AG08395 (cell line): ENCODE measurements at regions not wholly inside any gene's neighbourhood (a gene's known extent, or its start where the extent isn't known, plus 50 kb on each side); places are given as distances from the start of the nearest gene placed in this dataset.
A peak's percentile ranks its signal among the peaks of the same experiment; 100 is the strongest.

Experiments
- DNase-seq: peaks from one replicate; pipeline ENCODE4 v3.0.0; 2012; ENCODE audit warnings: mixed read lengths, low spot score

DNA sequence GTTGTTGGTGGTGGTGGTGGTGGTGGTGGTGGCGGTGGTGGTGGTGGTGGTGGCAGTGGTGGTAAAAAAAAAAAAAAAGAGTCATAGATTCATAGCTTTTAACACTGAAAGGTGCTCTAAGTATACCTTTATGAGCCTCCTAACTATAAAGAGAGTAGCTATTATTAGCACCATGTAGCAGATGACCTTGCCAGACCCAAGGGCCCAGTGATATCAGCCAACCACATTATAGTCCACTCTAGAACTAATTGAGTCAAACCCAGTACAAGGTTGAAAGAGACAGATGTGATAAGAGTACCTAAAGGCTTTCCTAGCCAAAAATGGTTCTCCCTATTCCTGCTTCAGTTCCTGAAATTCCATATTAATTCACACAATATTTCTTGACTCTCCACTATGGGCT, 245.3 kb downstream of the HACE1 start:
- no peak for DNase-seq

DNA sequence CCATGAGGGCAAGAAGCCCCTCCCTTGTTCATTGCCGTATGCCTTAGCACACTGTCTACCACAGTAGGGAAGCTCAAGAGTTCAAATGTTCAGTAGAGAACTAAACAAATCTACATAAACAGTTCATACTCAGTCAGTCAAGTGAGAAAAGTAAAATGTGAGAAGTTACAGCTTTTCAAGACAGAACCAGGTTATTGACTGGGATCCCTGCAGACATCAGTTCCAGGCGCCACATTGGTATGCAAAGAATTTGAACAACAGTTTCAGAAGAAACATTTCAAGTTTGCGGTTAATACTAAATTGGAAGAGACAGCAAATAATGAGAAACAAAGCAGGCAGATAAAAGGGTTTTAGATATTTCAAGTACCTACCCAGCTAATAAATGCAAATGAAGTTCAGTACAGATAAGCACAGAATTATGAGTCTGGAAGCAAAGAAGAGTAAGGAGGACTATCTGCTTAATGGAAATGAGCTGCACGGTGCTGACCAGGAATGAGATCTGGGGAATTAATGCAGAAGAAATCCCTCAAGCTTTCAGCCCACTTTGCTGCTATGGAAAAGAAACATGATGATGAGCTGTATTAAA, 246.2 kb downstream of the HACE1 start:
- peak; percentile 11 for DNase-seq

DNA sequence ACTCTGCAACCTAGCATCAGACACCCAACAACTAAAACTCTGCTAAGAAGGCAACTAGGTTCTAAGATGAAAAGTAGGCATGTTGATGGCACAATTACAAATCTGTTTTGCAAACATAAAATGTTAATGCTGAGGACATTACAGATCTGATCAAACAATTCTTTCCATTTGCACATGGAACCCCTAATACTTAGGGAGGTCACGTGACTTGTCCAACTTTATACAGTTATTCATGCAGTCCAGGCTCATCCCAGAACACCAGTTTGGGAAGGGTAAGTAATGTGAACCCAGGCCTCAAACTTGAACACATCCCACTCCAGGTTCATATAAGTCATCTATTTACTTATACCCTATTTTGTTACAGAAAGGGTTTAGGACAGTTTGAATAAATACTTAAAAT, 247.2 kb downstream of the HACE1 start:
- DNase-seq: no peak

DNA sequence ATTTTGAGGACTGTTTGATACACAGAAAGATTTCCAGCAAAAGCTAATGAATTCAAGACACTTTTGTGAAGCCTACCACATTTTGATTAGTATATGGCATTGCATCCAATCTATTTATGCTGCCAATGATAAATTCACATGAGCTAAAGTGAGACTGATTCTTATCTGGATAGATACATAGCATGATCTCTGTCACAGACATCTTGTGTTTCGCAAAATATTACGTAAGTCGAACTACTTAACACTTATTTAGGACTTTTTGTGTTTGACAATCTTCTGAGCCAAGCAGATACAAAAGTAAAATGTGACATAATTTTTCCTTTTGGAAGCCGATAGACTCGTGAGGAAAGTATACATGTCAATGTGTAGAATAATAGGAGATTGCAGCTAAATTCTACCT, 251.6 kb downstream of the HACE1 start:
- no peak for DNase-seq

DNA sequence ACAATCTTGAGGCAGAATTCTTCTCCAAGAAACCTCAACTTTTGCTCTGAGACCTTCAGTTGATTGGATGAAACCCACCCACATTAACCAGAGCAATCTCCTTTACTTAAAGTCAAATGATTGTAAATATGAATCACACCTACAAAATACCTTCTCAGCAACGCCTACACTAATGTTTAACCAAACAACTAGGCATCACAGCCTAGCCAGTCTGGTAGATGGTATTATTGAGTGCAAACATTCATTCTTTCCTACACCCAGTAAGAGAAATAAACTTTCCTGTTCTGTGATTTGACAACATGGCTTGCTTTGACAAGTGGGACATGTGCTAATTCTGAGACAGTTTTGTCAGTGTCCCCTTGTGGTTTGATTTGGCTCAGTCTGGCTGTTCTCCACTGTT, 252.2 kb downstream of the HACE1 start:
- no peak for DNase-seq

DNA sequence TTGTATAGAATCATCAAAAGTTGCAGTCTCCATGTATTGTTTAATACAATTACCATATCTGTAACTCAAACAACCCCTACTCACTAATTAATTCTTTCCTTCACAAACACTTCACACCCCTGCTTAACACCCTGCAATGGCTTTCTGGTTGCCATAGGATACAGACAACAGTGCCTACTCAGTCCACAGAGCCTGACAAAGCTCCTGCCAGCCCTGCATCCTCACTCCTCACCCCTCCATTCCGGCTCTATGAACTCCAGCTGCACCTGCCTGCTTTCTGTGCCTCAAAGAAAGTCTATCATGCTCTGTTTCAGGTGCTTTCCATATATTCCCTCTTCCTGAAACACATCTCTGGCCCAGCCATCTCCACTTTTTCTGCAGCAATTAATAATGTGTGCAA, 253.4 kb downstream of the HACE1 start:
- DNase-seq: no peak

DNA sequence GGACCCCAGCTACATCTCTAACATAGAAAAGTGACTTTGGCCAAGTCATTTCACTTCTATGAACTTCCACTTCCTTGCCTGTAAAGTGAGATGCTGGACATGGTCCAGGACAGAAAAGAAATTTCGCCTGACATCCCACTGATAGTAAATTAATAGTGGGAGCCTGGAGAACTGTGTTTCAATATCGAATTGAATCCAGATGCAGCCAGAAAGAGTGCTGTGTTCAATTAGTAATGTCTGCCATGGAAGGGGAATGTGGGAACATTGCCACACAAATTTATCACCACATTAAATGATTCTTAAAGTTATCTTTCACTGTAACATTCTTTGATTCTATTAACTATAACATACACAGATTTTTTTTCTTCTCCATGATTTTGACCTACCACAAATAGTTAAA, 255.0 kb downstream of the HACE1 start:
- no peak for DNase-seq

DNA sequence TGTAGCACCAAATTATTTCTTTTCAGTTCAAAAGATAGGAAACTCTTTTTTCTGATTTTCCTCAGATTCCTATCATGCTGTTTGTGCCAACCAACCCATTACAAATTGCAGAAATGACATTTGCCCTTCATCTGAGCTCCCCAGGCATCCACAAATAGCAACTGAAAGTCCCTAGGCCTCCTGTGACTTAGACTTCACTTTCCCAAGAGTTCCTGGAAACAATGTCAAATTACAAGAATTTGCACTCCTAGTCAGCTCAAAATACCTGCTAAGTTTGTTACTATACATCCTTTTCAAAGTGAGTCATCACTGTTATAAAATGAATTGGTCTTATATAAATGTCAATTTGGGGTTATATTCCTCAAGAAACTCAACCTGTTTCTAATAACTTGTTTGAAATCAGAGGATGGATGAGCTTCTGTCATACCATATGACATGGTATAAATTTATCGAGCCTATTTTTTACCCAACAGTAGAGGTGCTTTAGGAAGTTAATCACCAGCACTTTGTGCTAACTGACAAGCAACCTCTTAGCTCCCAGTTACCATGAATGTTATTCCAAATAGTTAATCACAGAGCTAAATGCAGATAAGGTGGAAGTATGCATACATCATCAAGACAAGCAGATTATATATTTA, 256.5 kb downstream of the HACE1 start:
- no peak for DNase-seq

DNA sequence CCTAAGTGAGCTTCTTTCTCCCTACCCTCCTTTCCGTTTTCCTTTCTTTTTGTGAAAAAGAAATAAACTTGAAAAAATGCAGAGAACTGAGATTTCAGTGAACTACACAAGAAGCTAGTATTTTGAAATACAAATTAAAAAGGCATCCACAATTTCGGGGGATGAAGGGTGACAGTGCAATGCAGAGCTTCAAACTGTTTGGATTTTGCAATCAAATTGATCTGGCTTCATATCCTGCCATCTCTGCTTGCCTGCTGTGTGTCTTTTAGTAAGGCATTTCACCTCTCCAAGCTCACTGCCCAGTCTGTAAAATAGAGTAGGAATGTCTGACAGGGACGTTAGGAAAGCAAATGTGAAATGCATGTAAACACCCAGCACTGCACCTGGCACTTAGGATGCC, 258.0 kb downstream of the HACE1 start:
- no peak for DNase-seq

DNA sequence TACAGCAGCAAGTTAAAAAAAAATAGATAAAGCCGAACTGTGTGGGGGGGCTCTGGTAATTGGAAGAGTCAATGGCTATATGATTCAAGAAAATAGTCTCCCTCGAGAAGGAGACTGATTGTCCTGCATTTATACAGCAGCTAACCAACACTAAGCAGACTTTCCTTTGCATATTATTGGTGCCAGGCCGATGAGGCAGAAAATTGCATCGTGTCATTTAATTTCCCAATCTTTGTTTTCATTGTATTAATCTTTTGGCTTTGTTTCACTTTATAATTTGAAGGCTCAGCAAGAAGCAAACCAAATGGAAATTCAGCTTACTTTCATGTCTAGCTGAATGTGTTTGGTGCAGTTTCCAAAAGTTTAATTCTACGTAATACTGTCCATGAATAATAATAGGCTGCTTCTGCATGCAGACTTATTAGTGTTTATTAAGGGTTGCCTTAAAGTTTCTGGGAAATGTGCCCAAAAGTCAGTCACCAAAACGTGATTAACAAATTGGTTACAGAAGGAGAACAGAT, 258.5 kb downstream of the HACE1 start:
- no peak for DNase-seq

DNA sequence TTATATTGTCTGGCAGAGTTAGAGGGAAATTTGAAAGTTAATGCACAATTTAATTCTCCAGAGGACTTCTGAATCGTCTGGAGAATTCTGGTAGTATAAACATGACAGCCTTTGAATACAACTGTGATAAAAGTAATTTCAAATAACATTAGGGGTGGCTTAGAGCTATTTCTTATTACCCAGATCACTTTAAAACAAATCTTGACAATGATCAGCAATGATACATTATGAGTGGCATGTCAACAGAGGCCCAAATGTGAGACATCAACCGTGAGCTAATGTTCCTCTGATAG, 259.1 kb downstream of the HACE1 start:
- no peak for DNase-seq

DNA sequence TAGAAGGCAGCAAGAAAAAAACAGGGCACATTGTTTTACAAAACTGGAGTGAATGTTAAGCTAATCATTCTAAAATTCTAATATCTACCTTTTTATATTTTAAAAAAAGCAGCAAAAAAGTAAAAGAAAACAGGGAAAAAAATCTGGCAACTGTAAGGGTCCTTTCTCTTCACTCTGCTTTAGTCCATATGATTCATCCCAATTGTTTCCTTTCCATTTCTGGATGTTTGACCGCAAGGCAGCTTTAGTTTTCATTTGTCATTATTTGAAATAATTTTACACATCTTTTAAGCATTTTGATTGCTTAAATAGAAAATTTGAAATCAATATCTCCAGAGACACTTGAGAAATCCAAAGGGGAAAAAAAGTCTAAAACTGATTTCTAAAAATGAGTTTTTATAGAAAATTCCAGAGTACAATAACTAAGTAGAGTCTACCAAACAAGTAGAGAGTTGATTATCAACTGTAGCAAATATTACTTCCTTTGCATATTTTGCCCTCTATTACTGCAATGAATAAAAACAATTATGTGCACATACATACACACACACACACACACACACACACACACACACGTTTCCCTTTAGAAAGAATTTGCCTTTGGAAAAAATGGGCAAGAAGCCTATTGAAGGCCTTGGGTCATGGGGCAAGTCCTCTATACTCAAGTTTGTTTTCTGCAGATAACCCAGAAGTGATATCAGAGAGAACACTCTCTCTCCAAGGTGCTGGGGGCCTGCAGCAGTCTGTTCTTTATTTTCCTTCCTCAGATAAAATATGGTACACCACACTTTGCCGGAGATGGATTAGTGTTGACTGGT, 259.7 kb downstream of the HACE1 start:
- no peak for DNase-seq

DNA sequence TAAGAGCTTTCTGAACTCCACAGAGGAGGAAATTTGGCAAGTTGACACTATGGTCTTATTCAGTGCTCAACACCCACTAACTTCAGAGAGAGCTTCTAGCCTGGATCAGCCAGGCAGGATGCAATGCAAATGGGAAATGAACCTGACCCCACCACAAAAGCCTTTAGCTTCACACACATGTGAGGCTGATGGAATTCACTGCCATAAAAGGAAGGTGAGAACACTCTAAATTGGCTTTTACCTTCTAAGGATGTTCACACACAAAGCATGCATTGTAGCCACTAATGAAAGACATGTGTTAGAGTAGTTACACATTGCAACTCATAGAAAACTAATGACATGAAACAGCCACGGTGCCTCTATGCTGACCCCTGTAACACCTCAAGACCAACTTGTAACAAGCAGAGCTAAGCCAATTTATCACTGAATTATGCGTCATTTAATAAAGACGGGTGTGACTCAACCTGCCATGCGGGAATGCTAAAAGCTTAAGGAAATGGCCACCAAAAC, 262.1 kb downstream of the HACE1 start:
- no peak for DNase-seq

DNA sequence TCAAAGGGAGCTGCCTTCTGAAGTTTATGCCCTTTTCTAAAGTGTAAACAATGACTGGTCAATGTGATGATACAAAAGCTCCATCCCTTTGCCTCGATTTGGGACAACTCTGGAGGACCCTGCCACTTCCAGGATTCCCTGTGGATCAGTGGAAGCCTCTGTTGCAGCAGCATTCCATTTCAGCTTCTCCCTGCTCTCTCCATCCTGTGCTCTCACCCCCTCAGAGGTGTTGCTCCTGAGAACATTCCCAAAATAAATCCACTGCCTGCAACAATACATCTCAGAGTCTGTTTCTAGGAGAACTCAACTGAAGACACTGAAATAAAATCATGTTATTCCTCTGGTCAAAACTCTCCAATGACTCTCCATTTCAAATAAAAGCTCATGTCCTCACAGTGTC, 263.6 kb downstream of the HACE1 start:
- DNase-seq: no peak

DNA sequence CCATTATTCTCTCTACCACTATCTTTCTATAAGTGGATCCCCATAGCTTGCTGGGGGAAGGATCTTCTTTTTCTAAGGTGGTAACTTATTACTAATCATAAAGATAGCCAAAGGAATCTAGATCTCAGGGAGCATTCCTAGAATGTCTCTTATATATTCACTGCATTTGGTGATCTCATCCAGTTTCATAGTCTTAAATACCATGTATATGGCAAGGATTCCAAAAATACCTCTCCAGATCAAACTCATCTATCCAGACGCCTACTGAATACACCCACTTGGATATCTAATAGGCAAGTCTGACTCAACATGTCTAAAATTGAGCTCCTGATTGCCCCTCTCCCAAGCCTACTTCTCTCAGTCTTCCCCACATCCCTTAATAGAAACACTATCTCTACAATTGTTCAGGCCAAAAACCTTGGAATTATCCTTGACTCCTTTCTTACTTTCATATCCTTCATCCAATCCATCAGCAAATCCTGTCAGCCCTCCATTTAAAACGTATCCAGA, 264.4 kb downstream of the HACE1 start:
- no peak for DNase-seq

DNA sequence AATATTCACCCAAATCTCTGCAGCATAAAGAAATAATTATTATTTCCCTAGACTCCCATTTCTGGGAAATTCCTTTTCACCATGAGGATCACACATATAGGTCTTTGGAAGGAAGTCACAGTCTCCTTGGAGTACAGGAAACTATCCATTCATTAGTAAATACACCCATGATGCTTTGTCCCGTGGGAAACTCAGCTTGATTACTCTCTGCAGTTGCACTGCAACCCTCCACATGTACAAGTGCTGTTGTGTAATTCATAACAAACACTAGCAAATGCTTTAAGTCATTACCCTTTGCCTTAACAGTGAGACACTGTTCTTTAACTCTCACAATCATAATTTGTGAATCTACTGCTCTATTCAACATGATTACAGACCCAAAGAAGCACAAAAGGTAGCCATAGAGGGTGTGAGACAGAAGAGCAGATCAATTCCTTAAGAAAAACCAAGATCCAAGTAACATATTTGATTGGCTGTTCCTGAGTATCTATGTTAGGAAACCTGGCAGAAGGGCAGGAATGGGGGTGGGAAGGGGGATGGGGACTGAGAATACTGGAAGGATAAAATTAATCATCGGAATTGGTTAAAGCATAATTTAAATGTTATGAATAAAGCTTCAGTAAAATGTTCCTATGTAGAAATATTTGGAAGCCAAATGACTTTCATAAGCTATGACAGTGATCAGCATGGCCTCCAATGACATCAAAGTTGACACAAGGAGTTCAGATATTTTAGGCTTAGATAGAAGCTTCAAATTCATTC, 268.0 kb downstream of the HACE1 start:
- DNase-seq: no peak

DNA sequence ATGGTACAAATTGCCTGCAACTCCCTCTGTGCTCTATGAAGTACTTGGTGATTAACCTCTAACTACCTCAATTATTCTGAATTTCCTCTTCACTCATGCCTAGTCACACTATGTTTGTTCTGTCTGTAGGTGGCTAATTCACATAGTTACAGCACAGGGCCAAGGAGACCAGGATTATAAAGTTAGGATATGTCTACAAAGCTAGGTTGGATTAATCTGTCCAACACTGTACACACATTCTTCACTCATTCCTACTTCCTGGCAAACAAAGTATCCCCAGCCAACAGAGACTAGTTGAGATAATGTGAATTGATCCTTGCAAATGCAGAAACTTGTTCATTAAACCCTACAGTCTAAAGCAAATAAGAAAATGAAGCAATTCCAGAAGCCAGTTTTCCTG, 269.8 kb downstream of the HACE1 start:
- DNase-seq: no peak

DNA sequence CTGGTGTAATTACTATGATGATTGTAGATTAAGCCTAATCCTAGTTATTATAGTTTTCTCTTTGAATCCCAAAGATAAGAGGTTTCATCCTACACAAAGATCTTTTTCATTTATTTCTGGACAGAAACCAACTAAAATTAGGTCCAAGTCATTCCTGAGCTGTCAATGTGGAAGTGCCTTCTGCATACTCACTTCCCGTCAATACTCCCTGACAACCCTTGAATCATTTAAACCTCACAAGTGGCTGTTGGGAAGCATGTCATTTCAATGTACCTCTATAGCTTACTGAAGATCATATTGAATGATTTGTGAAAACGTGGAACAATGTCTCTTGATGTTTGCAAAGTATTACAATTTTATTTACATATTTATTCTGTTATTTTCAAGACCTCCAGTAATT, 274.1 kb downstream of the HACE1 start:
- no peak for DNase-seq

DNA sequence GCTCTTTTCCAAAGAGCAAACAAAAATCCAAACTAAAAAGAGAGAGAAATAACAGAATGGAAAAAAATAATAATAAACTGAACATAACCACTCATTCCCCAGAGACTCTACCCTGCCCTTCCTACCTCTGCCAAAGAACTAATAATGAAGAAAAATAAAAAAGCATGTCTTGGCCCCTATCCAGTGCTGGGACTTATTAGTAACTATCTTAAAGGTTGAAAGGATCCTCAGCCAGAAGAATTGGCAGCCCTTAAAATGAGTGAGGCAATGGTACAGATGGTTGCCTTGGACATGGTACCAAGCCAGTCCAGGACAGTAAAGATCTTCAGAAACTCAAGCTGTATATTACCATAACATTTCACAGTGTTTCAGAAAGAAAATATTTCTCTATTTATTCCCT, 279.3 kb downstream of the HACE1 start:
- DNase-seq: no peak

DNA sequence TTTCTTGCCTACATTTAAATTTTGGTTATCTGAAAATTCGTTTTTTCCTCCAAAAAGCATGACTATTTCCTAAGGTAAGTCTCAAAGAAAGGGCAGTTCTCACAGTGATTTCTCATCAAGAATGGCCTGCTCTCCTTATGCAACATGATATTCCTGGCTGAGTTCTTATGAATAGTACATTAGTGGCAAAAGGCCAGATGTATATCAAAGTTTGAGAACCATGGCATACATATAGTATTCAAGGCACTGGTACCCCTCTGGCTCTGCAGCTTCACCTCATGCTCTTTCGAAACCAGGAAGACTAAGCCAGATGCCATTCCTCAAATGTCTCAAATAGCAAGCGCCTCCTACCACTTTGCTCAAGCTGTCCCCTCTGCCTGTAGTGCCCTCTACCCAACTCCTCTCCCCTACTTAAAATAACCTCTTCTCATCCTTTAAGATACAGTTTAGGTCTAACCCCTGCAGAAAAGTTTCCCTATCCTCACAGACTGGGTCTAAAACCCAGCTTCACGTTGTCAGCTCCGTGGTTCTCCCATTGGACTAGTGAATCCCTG, 280.3 kb downstream of the HACE1 start:
- no peak for DNase-seq

DNA sequence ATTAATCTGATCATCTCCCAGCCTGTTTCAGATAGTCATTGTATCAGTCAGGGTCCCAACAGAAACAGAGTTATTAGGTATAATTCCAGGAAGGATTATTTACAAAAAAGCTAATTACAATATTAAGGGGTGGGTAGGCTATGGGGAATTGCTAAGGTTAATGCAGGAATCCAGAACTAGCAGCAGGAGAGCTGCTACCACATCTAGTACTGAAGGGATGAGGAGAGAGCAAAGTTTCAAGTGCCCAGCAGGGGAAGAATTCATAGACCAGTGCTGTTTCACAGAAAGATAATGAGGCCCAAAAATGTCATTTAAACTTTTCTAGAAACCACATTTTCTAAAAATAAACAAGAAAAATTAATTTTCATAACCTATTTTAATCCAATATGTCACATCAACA, 284.2 kb downstream of the HACE1 start:
- no peak for DNase-seq

DNA sequence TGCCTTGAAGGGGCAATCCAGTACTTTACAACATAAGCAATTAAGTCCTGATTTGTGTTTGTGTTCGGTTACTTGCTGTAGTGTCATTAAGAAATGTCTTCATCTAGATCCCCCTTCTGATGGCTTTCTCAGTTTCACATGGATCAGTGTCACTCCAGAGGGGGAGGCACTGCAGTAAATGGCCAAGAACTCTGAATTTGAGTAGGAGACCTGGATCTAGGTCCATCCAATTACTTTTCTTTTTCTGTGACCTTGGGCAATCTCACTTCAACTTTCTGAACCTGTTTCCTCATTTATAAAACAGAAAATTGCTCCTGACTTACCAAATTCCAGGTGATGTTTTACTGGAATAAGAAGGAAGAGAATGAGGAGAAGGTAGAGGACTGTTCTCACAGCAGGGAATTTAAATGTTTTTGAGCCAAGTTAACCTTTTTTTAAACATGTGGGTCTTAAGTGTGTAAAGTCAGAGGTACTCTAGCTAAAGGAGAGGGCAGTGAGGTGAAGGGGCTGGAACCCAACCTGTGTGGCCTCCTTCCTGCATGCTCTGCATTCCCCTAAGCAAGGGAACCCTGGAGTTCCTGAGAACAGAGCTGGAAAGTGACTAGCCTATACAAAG, 285.5 kb downstream of the HACE1 start:
- no peak for DNase-seq
